NCI-H2029 (cell line): ENCODE measurements at regions not wholly inside any gene's neighbourhood (a gene's known extent, or its start where the extent isn't known, plus 50 kb on each side); places are given as distances from the start of the nearest gene placed in this dataset.

ENCODE experiments used
- DNase-seq: peaks from one replicate; lab custom pipeline; 2025; lab: John Stamatoyannopoulos, UW

- DNase-seq: no peak
Observed at GRCh38 chr3:101084404-101084803, 91.2 kb upstream of the ABI3BP start.

- no peak for DNase-seq
Observed at GRCh38 chr3:101081999-101082398, 88.8 kb upstream of the ABI3BP start.

GRCh38 chr3:101081446-101081845, 88.2 kb upstream of the ABI3BP start:
- DNase-seq: no peak

GRCh38 chr3:101077361-101078011, 84.3 kb upstream of the ABI3BP start:
- no peak for DNase-seq

- no peak for DNase-seq
Observed at GRCh38 chr3:101074518-101074917, 81.3 kb upstream of the ABI3BP start.

- no peak for DNase-seq
Observed at GRCh38 chr3:101072300-101072699, 79.1 kb upstream of the ABI3BP start.

GRCh38 chr3:101070799-101071121, 77.5 kb upstream of the ABI3BP start:
- DNase-seq: no peak

GRCh38 chr3:101069901-101070798, 76.9 kb upstream of the ABI3BP start:
- DNase-seq: peak; percentile 43

GRCh38 chr3:101068876-101069606, 75.8 kb upstream of the ABI3BP start:
- no peak for DNase-seq

GRCh38 chr3:101066711-101067129, 73.5 kb upstream of the ABI3BP start:
- no peak for DNase-seq

- no peak for DNase-seq
Observed at GRCh38 chr3:101065962-101066361, 72.7 kb upstream of the ABI3BP start.

- DNase-seq: no peak
Observed at GRCh38 chr3:101063401-101063800, 70.2 kb upstream of the ABI3BP start.

- DNase-seq: no peak
Observed at GRCh38 chr3:101061312-101061711, 68.1 kb upstream of the ABI3BP start.

GRCh38 chr3:101050866-101051265, 57.6 kb upstream of the ABI3BP start:
- DNase-seq: no peak

GRCh38 chr3:101050046-101050445, 56.8 kb upstream of the ABI3BP start:
- DNase-seq: no peak

- DNase-seq: no peak
Observed at GRCh38 chr3:101049532-101049931, 56.3 kb upstream of the ABI3BP start.

- DNase-seq: no peak
Observed at GRCh38 chr3:101043687-101044078, 50.5 kb upstream of the ABI3BP start.

GRCh38 chr3:101042996-101043686, 49.9 kb upstream of the ABI3BP start:
- DNase-seq: no peak
